ENCODE measurements at regions not wholly inside any gene's neighbourhood (a gene's known extent, or its start where the extent isn't known, plus 50 kb on each side); places are given as distances from the start of the nearest gene placed in this dataset.
A peak's percentile ranks its signal among the peaks of the same experiment; 100 is the strongest.

DNA sequence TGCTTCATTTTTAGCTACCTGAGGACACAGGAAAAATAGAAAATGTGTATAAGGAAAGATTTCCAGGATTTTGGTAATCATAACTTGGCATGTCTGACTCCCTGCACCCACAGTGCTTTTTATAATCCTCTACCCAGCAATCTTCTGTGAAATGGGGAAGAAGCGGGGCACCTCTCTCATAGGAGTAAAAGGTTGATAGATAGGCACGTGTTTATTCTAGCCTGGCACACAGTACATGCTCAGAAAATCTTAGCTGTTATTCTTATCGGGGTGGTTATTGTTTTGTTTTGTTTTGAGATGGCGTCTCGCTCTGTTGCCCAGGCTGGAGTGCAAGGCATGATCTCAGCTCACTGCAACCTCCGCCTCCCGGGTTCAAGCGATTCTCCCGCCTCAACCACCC is 87.7 kb upstream of the SALL4 start:
- H3K36me3 ChIP-seq (ENCODE audit: insufficient read depth, low read depth, low read length), result no peaks in the 10 kb centered on the region
- H3K27ac ChIP-seq (ENCODE audit: low read length), result no peak overlapping the region
- H3K4me3 ChIP-seq (ENCODE audit: low read length), result peak overlapping the region; percentile 39; the same call in 1 of the 2 replicates
- H3K9me3 ChIP-seq (ENCODE audit: insufficient read depth, low read depth, low read length), result no peaks in the 10 kb centered on the region
- no peaks in the 10 kb centered on the region for H3K27me3 ChIP-seq (ENCODE audit: insufficient read depth, low read length)
- peak overlapping the region; percentile 17 for H3K9ac ChIP-seq (ENCODE audit: low read depth, low read length)
- peaks cover 33% of the 10 kb centered on the region for H3K4me1 ChIP-seq (ENCODE audit: insufficient read depth, low read length)

- Histone ChIP-seq H3K9ac (ENCODE audit: low read depth, low read length) (peak overlapping the region; percentile 17), H3K9me3 (ENCODE audit: insufficient read depth, low read depth, low read length) (no peaks in the 10 kb centered on the region), H3K4me1 (ENCODE audit: insufficient read depth, low read length) (peaks cover 33% of the 10 kb centered on the region), H3K27me3 (ENCODE audit: insufficient read depth, low read length) (no peaks in the 10 kb centered on the region), H3K4me3 (ENCODE audit: low read length) (peak overlapping the region; percentile 39; the same call in 1 of the 2 replicates), H3K36me3 (ENCODE audit: insufficient read depth, low read depth, low read length) (no peaks in the 10 kb centered on the region), H3K27ac (ENCODE audit: low read length) (no peak overlapping the region)
Measured at GRCh38 chr20:51889466-51889865, 87.1 kb upstream of the SALL4 start.

DNA sequence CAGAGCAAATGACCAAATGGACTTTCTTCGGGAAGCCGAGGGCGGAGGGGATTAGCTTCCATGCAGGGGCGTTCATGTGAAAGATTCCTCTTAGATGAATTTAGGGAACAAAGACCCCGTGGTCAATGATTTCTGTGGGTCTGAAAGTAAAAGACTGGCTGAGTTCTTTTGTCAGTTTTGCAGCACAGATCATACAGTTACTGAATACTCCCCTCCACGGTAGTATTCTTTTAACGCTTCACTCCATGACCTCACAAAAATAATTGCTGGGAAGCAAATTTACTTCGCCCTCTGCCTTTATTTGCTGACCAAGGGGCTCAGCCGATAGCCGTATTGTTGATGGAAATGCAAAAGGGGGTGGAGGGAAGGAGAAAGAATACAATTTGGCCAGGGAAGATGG is 86.0 kb upstream of the SALL4 start:
- Histone ChIP-seq H3K4me1 (ENCODE audit: insufficient read depth, low read length) (peaks cover 33% of the 10 kb centered on the region), H3K9ac (ENCODE audit: low read depth, low read length) (peak overlapping the region; percentile 17; the same call in 1 of the 2 replicates), H3K4me3 (ENCODE audit: low read length) (0 out of 2 replicates have a peak overlapping the region, but pooled peaks have one; percentile 11), H3K9me3 (ENCODE audit: insufficient read depth, low read depth, low read length) (no peaks in the 10 kb centered on the region), H3K27ac (ENCODE audit: low read length) (no peak overlapping the region), H3K27me3 (ENCODE audit: insufficient read depth, low read length) (no peaks in the 10 kb centered on the region), H3K36me3 (ENCODE audit: insufficient read depth, low read depth, low read length) (no peaks in the 10 kb centered on the region)

DNA sequence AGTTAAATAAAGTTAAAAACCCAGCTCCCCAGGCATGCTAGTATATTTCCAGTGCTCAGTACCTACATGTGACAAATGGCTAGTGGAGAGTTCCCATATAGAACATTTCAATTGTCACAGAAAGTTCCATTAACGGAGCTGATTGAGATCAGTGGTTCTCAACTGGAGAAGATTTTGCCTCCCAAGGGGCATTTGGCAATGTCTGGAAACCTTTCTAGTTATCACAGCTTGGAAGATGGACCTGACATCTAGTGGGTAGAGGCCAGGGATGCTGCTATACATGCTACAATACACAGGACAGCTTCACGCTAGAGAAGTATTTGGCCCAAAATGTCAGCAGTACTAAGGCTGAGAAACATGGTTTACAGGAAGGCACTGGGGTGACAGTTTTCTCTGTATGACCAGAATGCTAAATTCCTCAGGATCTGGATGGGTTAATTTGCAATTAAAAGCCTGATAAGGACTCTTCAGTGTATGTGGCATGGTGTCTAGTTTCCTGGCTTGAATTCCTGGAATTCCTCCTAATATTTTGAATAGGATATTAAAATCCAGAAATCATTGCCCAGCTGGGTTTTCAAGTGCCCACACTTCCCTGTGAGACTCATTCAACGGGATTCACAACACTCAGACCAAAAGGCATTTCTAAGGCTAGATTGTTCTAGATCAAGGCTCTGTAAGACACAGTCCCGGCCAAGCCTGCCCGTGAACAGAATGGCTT is 84.7 kb upstream of the SALL4 start:
- Histone ChIP-seq H3K36me3 (ENCODE audit: insufficient read depth, low read depth, low read length) (no peaks in the 10 kb centered on the region), H3K9me3 (ENCODE audit: insufficient read depth, low read depth, low read length) (no peaks in the 10 kb centered on the region), H3K27ac (ENCODE audit: low read length) (no peak overlapping the region), H3K4me1 (ENCODE audit: insufficient read depth, low read length) (peaks cover 33% of the 10 kb centered on the region), H3K4me3 (ENCODE audit: low read length) (no peak overlapping the region), H3K27me3 (ENCODE audit: insufficient read depth, low read length) (no peaks in the 10 kb centered on the region), H3K9ac (ENCODE audit: low read depth, low read length) (no peak overlapping the region)

GRCh38 chr20:51886341-51886740 is 84.0 kb upstream of the SALL4 start:
- Histone ChIP-seq H3K36me3 (ENCODE audit: insufficient read depth, low read depth, low read length) (no peaks in the 10 kb centered on the region), H3K27ac (ENCODE audit: low read length) (no peak overlapping the region)

DNA sequence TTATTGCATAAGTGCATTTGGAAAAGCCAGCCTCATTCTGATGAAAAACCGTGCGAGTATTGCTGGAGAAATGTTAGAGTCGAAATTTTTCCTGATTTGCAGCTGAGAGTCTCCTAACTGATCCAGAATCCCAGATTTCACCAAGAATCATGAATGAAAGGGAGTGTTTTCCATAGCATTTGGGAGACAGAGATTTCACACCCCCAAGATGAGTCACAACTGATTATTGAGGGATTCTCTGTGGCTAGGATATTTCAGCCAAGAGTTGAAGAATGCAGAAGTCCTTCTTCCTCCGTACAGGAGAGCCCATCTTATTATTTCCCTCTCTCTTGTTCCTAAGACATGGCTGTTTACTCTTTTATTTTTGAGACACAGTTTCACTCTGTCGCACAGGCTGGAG is 82.2 kb upstream of the SALL4 start:
- Histone ChIP-seq H3K9ac (ENCODE audit: low read depth, low read length) (no peak overlapping the region), H3K4me1 (ENCODE audit: insufficient read depth, low read length) (peaks cover 26% of the 10 kb centered on the region), H3K27ac (ENCODE audit: low read length) (no peak overlapping the region), H3K27me3 (ENCODE audit: insufficient read depth, low read length) (no peaks in the 10 kb centered on the region), H3K9me3 (ENCODE audit: insufficient read depth, low read depth, low read length) (no peaks in the 10 kb centered on the region), H3K4me3 (ENCODE audit: low read length) (no peak overlapping the region), H3K36me3 (ENCODE audit: insufficient read depth, low read depth, low read length) (no peaks in the 10 kb centered on the region)

More at GRCh38 chr20:51886341-51886740, 84.0 kb upstream of the SALL4 start:
- no peak overlapping the region for H3K4me3 ChIP-seq (ENCODE audit: low read length)
- no peaks in the 10 kb centered on the region for H3K27me3 ChIP-seq (ENCODE audit: insufficient read depth, low read length)
- no peak overlapping the region for H3K9ac ChIP-seq (ENCODE audit: low read depth, low read length)
- H3K9me3 ChIP-seq (ENCODE audit: insufficient read depth, low read depth, low read length), result no peaks in the 10 kb centered on the region
- H3K4me1 ChIP-seq (ENCODE audit: insufficient read depth, low read length), result peaks cover 33% of the 10 kb centered on the region

DNA sequence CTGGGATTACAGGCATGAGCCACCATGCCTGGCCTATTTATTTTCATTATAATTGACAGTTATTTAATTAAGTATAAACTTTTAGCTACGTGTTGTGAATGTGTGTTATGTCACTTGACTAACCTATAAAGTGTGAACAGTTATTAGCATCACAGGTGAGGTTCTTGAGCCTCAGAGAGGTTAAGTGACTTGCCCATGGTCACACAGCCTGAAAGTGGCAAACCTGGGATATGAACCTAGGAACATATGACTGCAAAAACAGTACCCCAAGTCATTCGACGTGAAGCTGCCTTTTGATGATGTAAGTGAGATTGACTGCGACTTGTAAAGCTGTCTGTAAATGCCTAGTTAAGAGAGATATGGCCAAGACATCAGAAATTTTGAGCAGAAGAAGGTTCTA is 77.9 kb upstream of the SALL4 start:
- no peak overlapping the region for H3K4me3 ChIP-seq (ENCODE audit: low read length)
- no peaks in the 10 kb centered on the region for H3K4me1 ChIP-seq (ENCODE audit: insufficient read depth, low read length)
- no peak overlapping the region for H3K9ac ChIP-seq (ENCODE audit: low read depth, low read length)
- no peaks in the 10 kb centered on the region for H3K36me3 ChIP-seq (ENCODE audit: insufficient read depth, low read depth, low read length)
- no peaks in the 10 kb centered on the region for H3K27me3 ChIP-seq (ENCODE audit: insufficient read depth, low read length)
- no peak overlapping the region for H3K27ac ChIP-seq (ENCODE audit: low read length)
- no peaks in the 10 kb centered on the region for H3K9me3 ChIP-seq (ENCODE audit: insufficient read depth, low read depth, low read length)

DNA sequence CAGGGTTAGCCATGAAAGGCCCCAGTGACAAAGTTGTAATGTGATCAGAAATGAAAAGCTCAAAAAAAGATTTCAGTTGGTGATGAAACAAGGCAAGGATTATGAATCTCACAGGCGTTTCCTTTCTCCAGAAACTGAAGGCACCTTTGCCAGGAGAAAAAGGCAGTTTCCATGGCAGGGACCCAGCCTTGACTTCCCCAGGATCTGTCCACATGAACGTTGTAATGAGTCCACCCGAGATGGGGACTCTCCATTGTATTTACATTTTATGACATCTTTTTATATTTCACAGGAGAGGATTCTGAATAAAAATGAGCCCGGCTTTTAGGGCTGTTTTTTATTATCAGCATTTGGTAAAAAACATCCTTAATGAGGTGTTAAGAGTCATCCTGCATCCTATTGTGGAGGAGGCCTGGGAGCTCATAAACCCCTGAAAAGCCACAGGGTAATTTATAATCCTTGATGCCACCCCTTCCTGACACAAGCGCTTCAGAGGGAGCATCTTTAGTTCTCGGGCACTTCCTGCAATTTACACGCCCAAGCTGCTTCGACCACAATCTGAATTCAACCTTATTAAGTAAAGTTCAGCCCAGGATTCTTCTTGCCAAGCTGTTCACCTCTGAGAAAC is 74.1 kb upstream of the SALL4 start:
- no peaks in the 10 kb centered on the region for H3K36me3 ChIP-seq (ENCODE audit: insufficient read depth, low read depth, low read length)
- no peaks in the 10 kb centered on the region for H3K27me3 ChIP-seq (ENCODE audit: insufficient read depth, low read length)
- no peaks in the 10 kb centered on the region for H3K9me3 ChIP-seq (ENCODE audit: insufficient read depth, low read depth, low read length)
- no peak overlapping the region for H3K9ac ChIP-seq (ENCODE audit: low read depth, low read length)
- H3K27ac ChIP-seq (ENCODE audit: low read length), result no peak overlapping the region
- H3K4me3 ChIP-seq (ENCODE audit: low read length), result no peak overlapping the region
- no peaks in the 10 kb centered on the region for H3K4me1 ChIP-seq (ENCODE audit: insufficient read depth, low read length)

DNA sequence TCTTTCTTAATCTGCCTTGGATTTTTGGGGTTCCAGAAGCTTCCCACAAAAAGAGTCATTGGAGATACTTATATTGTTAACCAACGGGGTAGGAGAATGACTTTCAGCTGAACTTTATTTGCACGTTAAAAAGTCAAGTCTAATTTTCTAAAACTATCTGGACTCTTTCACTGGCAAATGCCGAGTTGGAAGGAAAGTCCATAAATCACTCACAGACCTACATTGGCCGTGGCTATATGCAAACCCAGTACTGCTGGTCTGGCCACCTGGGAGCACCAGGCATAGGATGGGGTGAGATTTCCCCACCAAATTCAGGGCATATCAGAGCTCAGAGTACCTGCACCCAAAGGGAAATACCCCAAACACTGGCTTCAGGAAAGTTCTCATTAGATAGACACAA is 71.3 kb upstream of the SALL4 start:
- H3K36me3 ChIP-seq (ENCODE audit: insufficient read depth, low read depth, low read length), result no peaks in the 10 kb centered on the region
- no peaks in the 10 kb centered on the region for H3K4me1 ChIP-seq (ENCODE audit: insufficient read depth, low read length)
- no peaks in the 10 kb centered on the region for H3K9me3 ChIP-seq (ENCODE audit: insufficient read depth, low read depth, low read length)
- no peak overlapping the region for H3K4me3 ChIP-seq (ENCODE audit: low read length)
- H3K9ac ChIP-seq (ENCODE audit: low read depth, low read length), result no peak overlapping the region
- no peak overlapping the region for H3K27ac ChIP-seq (ENCODE audit: low read length)
- no peaks in the 10 kb centered on the region for H3K27me3 ChIP-seq (ENCODE audit: insufficient read depth, low read length)

- no peak overlapping the region for H3K27ac ChIP-seq (ENCODE audit: low read length)
- no peaks in the 10 kb centered on the region for H3K36me3 ChIP-seq (ENCODE audit: insufficient read depth, low read depth, low read length)
- no peaks in the 10 kb centered on the region for H3K4me1 ChIP-seq (ENCODE audit: insufficient read depth, low read length)
- no peaks in the 10 kb centered on the region for H3K9me3 ChIP-seq (ENCODE audit: insufficient read depth, low read depth, low read length)
- H3K9ac ChIP-seq (ENCODE audit: low read depth, low read length), result no peak overlapping the region
- H3K27me3 ChIP-seq (ENCODE audit: insufficient read depth, low read length), result no peaks in the 10 kb centered on the region
- H3K4me3 ChIP-seq (ENCODE audit: low read length), result no peak overlapping the region
Measured at GRCh38 chr20:51871943-51872342, 69.6 kb upstream of the SALL4 start.

- H3K27ac ChIP-seq (ENCODE audit: low read length), result no peak overlapping the region
- no peaks in the 10 kb centered on the region for H3K27me3 ChIP-seq (ENCODE audit: insufficient read depth, low read length)
Measured at GRCh38 chr20:51869002-51869401, 66.7 kb upstream of the SALL4 start.

DNA sequence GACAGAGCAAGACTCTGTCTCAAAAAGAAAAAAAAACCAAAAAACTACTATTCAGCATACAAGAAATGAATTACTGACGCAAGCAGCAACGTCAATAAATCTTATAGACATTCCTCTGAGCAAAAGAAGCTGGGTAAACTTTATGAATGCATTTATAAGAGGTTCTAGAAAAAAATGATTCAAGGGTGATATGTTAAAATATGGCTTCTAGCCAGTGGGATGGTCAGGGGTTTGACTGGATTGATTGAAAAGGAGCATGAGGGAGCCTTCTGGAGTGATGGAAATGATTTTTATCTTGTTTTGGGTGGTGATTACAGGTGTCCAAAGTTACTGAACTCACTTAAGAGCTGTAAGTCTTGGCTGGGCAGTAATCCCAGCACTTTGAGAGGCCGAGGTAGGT is 64.9 kb upstream of the SALL4 start:
- Histone ChIP-seq H3K9ac (ENCODE audit: low read depth, low read length) (no peak overlapping the region), H3K36me3 (ENCODE audit: insufficient read depth, low read depth, low read length) (no peaks in the 10 kb centered on the region), H3K4me1 (ENCODE audit: insufficient read depth, low read length) (peaks cover 6% of the 10 kb centered on the region), H3K27me3 (ENCODE audit: insufficient read depth, low read length) (no peaks in the 10 kb centered on the region), H3K4me3 (ENCODE audit: low read length) (no peak overlapping the region), H3K9me3 (ENCODE audit: insufficient read depth, low read depth, low read length) (no peaks in the 10 kb centered on the region), H3K27ac (ENCODE audit: low read length) (no peak overlapping the region)

More at GRCh38 chr20:51869002-51869401, 66.7 kb upstream of the SALL4 start:
- Histone ChIP-seq H3K9ac (ENCODE audit: low read depth, low read length) (no peak overlapping the region), H3K9me3 (ENCODE audit: insufficient read depth, low read depth, low read length) (no peaks in the 10 kb centered on the region), H3K4me3 (ENCODE audit: low read length) (no peak overlapping the region), H3K36me3 (ENCODE audit: insufficient read depth, low read depth, low read length) (no peaks in the 10 kb centered on the region), H3K4me1 (ENCODE audit: insufficient read depth, low read length) (no peaks in the 10 kb centered on the region)

All from iPS-20b (cell line).